AG04449 (cell line): ENCODE measurements at regions not wholly inside any gene's neighbourhood (a gene's known extent, or its start where the extent isn't known, plus 50 kb on each side); places are given as distances from the start of the nearest gene placed in this dataset.

Experiments
- CTCF ChIA-PET: fragments of 350-600 bp; formaldehyde crosslinking; extraction: SDS; loops from one replicate; lab custom pipeline; 2021; ENCODE audit warnings: antibody characterized with exemption; lab: Yijun Ruan, JAX
- POLR2A ChIA-PET: fragments of 400-600, 350-600 bp; formaldehyde crosslinking; extraction: SDS; loops from one replicate; lab custom pipeline; 2020; ENCODE audit warnings: antibody characterized with exemption, inconsistent platforms; lab: Yijun Ruan, JAX
- DNase-seq: peaks from one replicate; pipeline ENCODE4 v3.0.0-alpha.2; 2010; ENCODE audit warnings: low read depth, low spot score
- H3K4me3 ChIP-seq: 2 replicates; pipeline ENCODE4 v1.5.1; 2011; ENCODE audit warnings: low read depth, mild to moderate bottlenecking, control low read depth, low read length
- CTCF ChIP-seq: IDR thresholded peaks from one replicate; pipeline ENCODE4 v1.5.1; 2011; ENCODE audit warnings: mild to moderate bottlenecking, moderate library complexity, low read length, control low read depth, inconsistent platforms; ENCODE audit not compliant: insufficient read depth; ENCODE audit errors: missing control alignments

GRCh38 chr3:6155650-6156338 is 705.1 kb upstream of the GRM7 start:
- no peak for TF ChIP-seq CTCF
- H3K4me3 ChIP-seq, result no peak overlapping the region
- POLR2A ChIA-PET, result no interaction called here
- CTCF ChIA-PET, result no interaction called here
- no peak for DNase-seq

GRCh38 chr3:6165951-6166350 is 695.0 kb upstream of the GRM7 start:
- POLR2A ChIA-PET, result no interaction called here
- CTCF ChIA-PET, result no interaction called here
- TF ChIP-seq CTCF, result no peak
- no peak overlapping the region for H3K4me3 ChIP-seq
- no peak for DNase-seq

- CTCF ChIA-PET, result no interaction called here
- H3K4me3 ChIP-seq, result no peak overlapping the region
- DNase-seq, result no peak
- TF ChIP-seq CTCF, result no peak
- POLR2A ChIA-PET, result no interaction called here
These were observed 692.7 kb upstream of the GRM7 start for GRCh38 chr3:6168256-6168655.

GRCh38 chr3:6172871-6173642 is 687.9 kb upstream of the GRM7 start:
- TF ChIP-seq CTCF, result no peak
- POLR2A ChIA-PET, result no interaction called here
- no peak overlapping the region for H3K4me3 ChIP-seq
- CTCF ChIA-PET, result no interaction called here
- DNase-seq, result no peak

- TF ChIP-seq CTCF, result no peak
- ChIA-PET POLR2A (no interaction called here), CTCF (no interaction called here)
- no peak for DNase-seq
- no peak overlapping the region for H3K4me3 ChIP-seq
These were observed 683.5 kb upstream of the GRM7 start for GRCh38 chr3:6177417-6177816.

GRCh38 chr3:6179761-6180160 is 681.2 kb upstream of the GRM7 start:
- CTCF ChIA-PET, result no interaction called here
- DNase-seq, result no peak
- TF ChIP-seq CTCF, result no peak
- H3K4me3 ChIP-seq, result no peak overlapping the region
- POLR2A ChIA-PET, result no interaction called here
